Activated naive CD8-positive, alpha-beta T cell treated with anti-CD3 and anti-CD28 coated beads, Interleukin-2, amount 50 U/mL, for 24 hours (primary cell): ENCODE measurements at regions not wholly inside any gene's neighbourhood (a gene's known extent, or its start where the extent isn't known, plus 50 kb on each side); places are given as distances from the start of the nearest gene placed in this dataset.

Source experiments
- ATAC-seq: fragments of 150-1000 bp; cut with Tn5 transposase; one replicate; pipeline ENCODE4 v1.10.0; 2021
- DNase-seq: peaks from one replicate; pipeline ENCODE4 v3.0.0; 2021
- H3K27ac Mint-ChIP-seq: one replicate; pipeline ENCODE4 v1.8.0; 2021; ENCODE audit warnings: mild to moderate bottlenecking, mixed read lengths
- H3K27me3 Mint-ChIP-seq: one replicate; pipeline ENCODE4 v1.8.0; 2021; ENCODE audit warnings: mixed read lengths
- H3K36me3 Mint-ChIP-seq: one replicate; pipeline ENCODE4 v1.8.0; 2021; ENCODE audit warnings: low read depth, mixed read lengths
- H3K4me1 Mint-ChIP-seq: one replicate; pipeline ENCODE4 v1.8.0; 2021; ENCODE audit warnings: mixed read lengths
- H3K4me3 Mint-ChIP-seq: one replicate; pipeline ENCODE4 v1.8.0; 2021; ENCODE audit warnings: mild to moderate bottlenecking, moderate library complexity, mixed read lengths
- H3K9me3 Mint-ChIP-seq: one replicate; pipeline ENCODE4 v1.8.0; 2021; ENCODE audit warnings: mixed read lengths

DNA sequence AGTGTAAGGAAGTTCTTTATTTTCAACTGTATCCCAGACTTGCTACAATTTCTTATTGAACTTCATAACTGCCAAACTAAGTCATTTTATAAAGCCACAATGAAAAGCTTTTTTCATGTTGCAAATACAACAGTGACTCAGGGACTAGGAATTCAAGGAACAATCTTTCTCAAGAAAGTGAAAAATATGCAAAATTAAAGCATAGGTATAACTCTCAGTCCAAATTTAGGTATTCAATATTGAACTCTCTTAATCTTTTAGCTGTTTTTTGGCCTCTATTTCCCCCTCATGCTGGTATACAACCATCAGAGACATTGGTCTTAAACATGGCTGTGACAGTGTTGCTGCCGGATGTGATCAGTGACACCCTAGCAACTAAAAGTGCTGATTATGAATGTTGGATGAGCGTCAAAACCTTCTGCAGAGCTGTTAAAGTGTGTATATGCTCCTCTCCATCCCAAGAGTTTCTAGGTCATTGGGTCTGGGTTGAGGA, 476.9 kb downstream of the ZNF385D start:
- H3K27me3 Mint-ChIP-seq, result no peaks in the 10 kb centered on the region
- H3K4me3 Mint-ChIP-seq, result no peak overlapping the region
- DNase-seq (no peak), ATAC-seq (no peak)
- H3K27ac Mint-ChIP-seq, result no peak overlapping the region
- no peaks in the 10 kb centered on the region for H3K36me3 Mint-ChIP-seq
- no peaks in the 10 kb centered on the region for H3K4me1 Mint-ChIP-seq
- peaks cover 23% of the 10 kb centered on the region for H3K9me3 Mint-ChIP-seq

- H3K36me3 Mint-ChIP-seq, result no peaks in the 10 kb centered on the region
- no peak for ATAC-seq
- H3K27me3 Mint-ChIP-seq, result no peaks in the 10 kb centered on the region
- no peak overlapping the region for H3K4me3 Mint-ChIP-seq
- no peak overlapping the region for H3K27ac Mint-ChIP-seq
- H3K4me1 Mint-ChIP-seq, result no peaks in the 10 kb centered on the region
- no peak for DNase-seq
- peaks cover 23% of the 10 kb centered on the region for H3K9me3 Mint-ChIP-seq
These were observed 477.6 kb downstream of the ZNF385D start for GRCh38 chr3:21273259-21274025.

- no peak for ATAC-seq
- no peak overlapping the region for H3K4me3 Mint-ChIP-seq
- no peaks in the 10 kb centered on the region for H3K4me1 Mint-ChIP-seq
- H3K36me3 Mint-ChIP-seq, result no peaks in the 10 kb centered on the region
- H3K27me3 Mint-ChIP-seq, result no peaks in the 10 kb centered on the region
- no peak for DNase-seq
- H3K27ac Mint-ChIP-seq, result no peak overlapping the region
- H3K9me3 Mint-ChIP-seq, result peaks cover 28% of the 10 kb centered on the region
These were observed 479.4 kb downstream of the ZNF385D start for GRCh38 chr3:21271606-21272016.

- H3K27ac Mint-ChIP-seq, result no peak overlapping the region
- no peak for ATAC-seq
- DNase-seq, result no peak
- no peak overlapping the region for H3K4me3 Mint-ChIP-seq
- H3K27me3 Mint-ChIP-seq, result no peaks in the 10 kb centered on the region
- no peaks in the 10 kb centered on the region for H3K4me1 Mint-ChIP-seq
- H3K9me3 Mint-ChIP-seq, result peaks cover 18% of the 10 kb centered on the region
- H3K36me3 Mint-ChIP-seq, result no peaks in the 10 kb centered on the region
These were observed 481.1 kb downstream of the ZNF385D start for GRCh38 chr3:21269882-21270281.

- no peak overlapping the region for H3K4me3 Mint-ChIP-seq
- no peaks in the 10 kb centered on the region for H3K4me1 Mint-ChIP-seq
- H3K36me3 Mint-ChIP-seq, result no peaks in the 10 kb centered on the region
- H3K27ac Mint-ChIP-seq, result no peak overlapping the region
- no peaks in the 10 kb centered on the region for H3K27me3 Mint-ChIP-seq
- H3K9me3 Mint-ChIP-seq, result peaks cover 9% of the 10 kb centered on the region
- no peak for DNase-seq
- no peak for ATAC-seq
These were observed 490.5 kb downstream of the ZNF385D start for GRCh38 chr3:21260507-21260906.

- ATAC-seq, result no peak
These were observed 491.1 kb downstream of the ZNF385D start for GRCh38 chr3:21259896-21260295.

DNA sequence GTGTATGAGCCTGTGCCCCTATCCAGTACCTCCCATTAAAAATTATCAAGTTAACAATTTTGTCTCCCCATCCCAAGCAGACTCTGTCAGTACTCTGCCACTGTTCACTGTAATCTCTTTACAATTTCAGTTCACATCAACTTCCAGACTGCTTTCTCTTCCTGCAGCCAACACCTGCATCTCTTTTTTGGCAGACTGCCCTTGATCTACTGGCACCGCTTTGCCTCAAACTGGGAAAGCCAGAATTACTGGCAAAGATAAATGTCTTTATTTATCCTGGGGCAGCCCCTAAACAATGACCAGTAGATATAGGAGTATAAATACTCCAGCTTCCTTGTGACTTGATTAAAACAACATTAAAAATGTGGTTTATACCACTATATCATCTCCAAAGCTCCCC, 494.1 kb downstream of the ZNF385D start:
- no peaks in the 10 kb centered on the region for H3K36me3 Mint-ChIP-seq
- no peaks in the 10 kb centered on the region for H3K4me1 Mint-ChIP-seq
- peaks cover 9% of the 10 kb centered on the region for H3K9me3 Mint-ChIP-seq
- no peak overlapping the region for H3K27ac Mint-ChIP-seq
- H3K27me3 Mint-ChIP-seq, result no peaks in the 10 kb centered on the region
- H3K4me3 Mint-ChIP-seq, result no peak overlapping the region
- DNase-seq (no peak), ATAC-seq (no peak)

More at GRCh38 chr3:21259896-21260295, 491.1 kb downstream of the ZNF385D start:
- H3K36me3 Mint-ChIP-seq, result no peaks in the 10 kb centered on the region
- H3K4me1 Mint-ChIP-seq, result no peaks in the 10 kb centered on the region
- H3K4me3 Mint-ChIP-seq, result no peak overlapping the region
- H3K9me3 Mint-ChIP-seq, result peaks cover 9% of the 10 kb centered on the region
- no peak overlapping the region for H3K27ac Mint-ChIP-seq
- H3K27me3 Mint-ChIP-seq, result no peaks in the 10 kb centered on the region
- no peak for DNase-seq

DNA sequence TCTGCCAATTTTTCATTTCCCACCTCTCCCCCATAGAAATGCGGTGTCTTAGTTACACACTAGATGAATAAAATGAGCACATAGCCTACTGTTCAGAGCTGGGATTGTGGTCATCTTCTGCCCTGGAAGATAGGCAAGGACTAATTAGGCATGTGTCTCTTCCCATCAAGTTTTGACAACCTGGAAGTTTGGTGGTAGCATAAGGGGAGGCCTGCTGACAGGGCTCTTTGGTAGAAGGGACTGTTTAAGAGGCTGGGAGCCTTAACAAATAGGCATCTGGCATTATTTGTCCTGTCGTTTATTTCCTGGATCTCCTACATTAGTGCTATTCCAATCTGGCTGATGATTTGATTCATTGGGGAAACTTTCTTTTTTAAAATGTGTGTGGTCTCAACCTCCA, 512.3 kb downstream of the ZNF385D start:
- Mint-ChIP-seq H3K4me3 (no peak overlapping the region), H3K4me1 (no peaks in the 10 kb centered on the region), H3K27ac (no peak overlapping the region)

GRCh38 chr3:21237638-21238037, 513.4 kb downstream of the ZNF385D start:
- H3K27ac Mint-ChIP-seq, result no peak overlapping the region
- H3K27me3 Mint-ChIP-seq, result no peaks in the 10 kb centered on the region
- H3K9me3 Mint-ChIP-seq, result peaks cover 6% of the 10 kb centered on the region
- H3K4me3 Mint-ChIP-seq, result no peak overlapping the region
- ATAC-seq (no peak), DNase-seq (no peak)
- no peaks in the 10 kb centered on the region for H3K36me3 Mint-ChIP-seq
- no peaks in the 10 kb centered on the region for H3K4me1 Mint-ChIP-seq

More for the DNA sequence above, 512.3 kb downstream of the ZNF385D start:
- no peaks in the 10 kb centered on the region for H3K27me3 Mint-ChIP-seq
- no peak for DNase-seq
- no peaks in the 10 kb centered on the region for H3K36me3 Mint-ChIP-seq
- peaks cover 10% of the 10 kb centered on the region for H3K9me3 Mint-ChIP-seq
- ATAC-seq, result no peak

GRCh38 chr3:21235491-21235890, 515.5 kb downstream of the ZNF385D start:
- Mint-ChIP-seq H3K27ac (no peak overlapping the region), H3K4me1 (no peaks in the 10 kb centered on the region), H3K9me3 (peaks cover 10% of the 10 kb centered on the region), H3K27me3 (no peaks in the 10 kb centered on the region), H3K36me3 (no peaks in the 10 kb centered on the region), H3K4me3 (no peak overlapping the region)
- ATAC-seq, result no peak
- DNase-seq, result no peak

GRCh38 chr3:21234933-21235332, 516.1 kb downstream of the ZNF385D start:
- no peak for ATAC-seq
- no peak for DNase-seq
- H3K9me3 Mint-ChIP-seq, result peaks cover 10% of the 10 kb centered on the region
- H3K36me3 Mint-ChIP-seq, result no peaks in the 10 kb centered on the region
- no peak overlapping the region for H3K27ac Mint-ChIP-seq
- H3K4me1 Mint-ChIP-seq, result no peaks in the 10 kb centered on the region
- H3K4me3 Mint-ChIP-seq, result no peak overlapping the region
- H3K27me3 Mint-ChIP-seq, result no peaks in the 10 kb centered on the region

- H3K36me3 Mint-ChIP-seq, result no peaks in the 10 kb centered on the region
- no peak overlapping the region for H3K27ac Mint-ChIP-seq
- DNase-seq (no peak), ATAC-seq (no peak)
- H3K4me1 Mint-ChIP-seq, result no peaks in the 10 kb centered on the region
- H3K4me3 Mint-ChIP-seq, result no peak overlapping the region
- H3K9me3 Mint-ChIP-seq, result peaks cover 15% of the 10 kb centered on the region
- H3K27me3 Mint-ChIP-seq, result no peaks in the 10 kb centered on the region
These were observed 521.4 kb downstream of the ZNF385D start for GRCh38 chr3:21229426-21230135.

DNA sequence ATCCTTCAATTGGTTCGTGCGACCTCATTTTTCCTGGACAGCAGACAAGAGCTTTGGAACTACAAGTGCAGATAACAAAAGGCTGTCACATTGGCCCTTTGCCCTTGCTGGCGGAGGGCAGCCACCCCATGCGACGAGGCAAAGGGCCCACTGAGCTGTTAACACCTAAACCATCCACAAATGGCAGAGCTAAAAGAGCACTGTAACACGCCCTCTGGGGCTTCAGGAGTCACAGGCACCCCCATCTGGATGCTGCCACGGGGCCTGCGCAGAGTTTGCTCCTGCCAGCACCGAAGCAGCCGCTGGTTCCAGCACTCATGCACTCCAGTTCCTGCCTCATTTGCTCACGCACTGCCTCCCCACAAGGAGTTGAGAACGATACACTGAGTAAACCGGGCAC, 524.9 kb downstream of the ZNF385D start:
- ATAC-seq (no peak), DNase-seq (no peak)
- no peak overlapping the region for H3K27ac Mint-ChIP-seq
- H3K4me3 Mint-ChIP-seq, result no peak overlapping the region
- no peaks in the 10 kb centered on the region for H3K36me3 Mint-ChIP-seq
- H3K27me3 Mint-ChIP-seq, result no peaks in the 10 kb centered on the region
- no peaks in the 10 kb centered on the region for H3K4me1 Mint-ChIP-seq
- peaks cover 11% of the 10 kb centered on the region for H3K9me3 Mint-ChIP-seq

GRCh38 chr3:21220944-21221343, 530.1 kb downstream of the ZNF385D start:
- Mint-ChIP-seq H3K36me3 (no peaks in the 10 kb centered on the region), H3K4me1 (no peaks in the 10 kb centered on the region), H3K27me3 (no peaks in the 10 kb centered on the region), H3K4me3 (no peak overlapping the region), H3K9me3 (peaks cover 17% of the 10 kb centered on the region), H3K27ac (no peak overlapping the region)
- DNase-seq, result no peak
- no peak for ATAC-seq

DNA sequence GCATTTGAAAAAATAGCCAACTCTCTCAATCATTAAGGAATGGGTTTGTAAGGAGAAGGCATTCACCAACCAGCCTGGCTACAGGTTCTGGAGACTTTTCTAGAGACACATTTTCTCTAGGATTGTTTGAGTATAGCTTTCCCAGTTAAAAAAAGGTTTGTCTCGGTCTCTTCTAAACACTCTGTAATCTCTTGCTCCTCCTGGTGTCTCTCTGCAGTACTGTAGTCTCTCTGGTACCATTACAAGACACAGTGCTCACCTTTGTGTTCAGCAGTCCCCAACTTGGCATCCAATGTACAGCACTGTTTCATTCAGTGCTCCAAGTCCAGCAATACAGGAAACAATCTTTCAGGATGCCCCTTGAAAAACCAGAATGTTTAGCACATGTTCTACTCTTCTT, 534.4 kb downstream of the ZNF385D start:
- Mint-ChIP-seq H3K9me3 (peaks cover 34% of the 10 kb centered on the region), H3K4me1 (no peaks in the 10 kb centered on the region), H3K27me3 (no peaks in the 10 kb centered on the region), H3K4me3 (no peak overlapping the region), H3K36me3 (peaks cover 3% of the 10 kb centered on the region), H3K27ac (no peak overlapping the region)
- DNase-seq, result no peak
- ATAC-seq, result no peak
